ENCODE measurements at regions not wholly inside any gene's neighbourhood (a gene's known extent, or its start where the extent isn't known, plus 50 kb on each side); places are given as distances from the start of the nearest gene placed in this dataset.

GRCh38 chr1:42096554-42096953, 56.7 kb upstream of the GUCA2B start:
- in situ Hi-C loops (cut with HindIII; ENCODE audit: low pct_ligation_motif_present, low pct_unique_long_range_greater_than_20kb, low sequenced_read_pairs) = no loop called here
- DNase-seq = no peak

GRCh38 chr1:42089246-42089645, 64.0 kb upstream of the GUCA2B start:
- in situ Hi-C loops (cut with HindIII; ENCODE audit: low pct_ligation_motif_present, low pct_unique_long_range_greater_than_20kb, low sequenced_read_pairs) = no loop called here

DNA sequence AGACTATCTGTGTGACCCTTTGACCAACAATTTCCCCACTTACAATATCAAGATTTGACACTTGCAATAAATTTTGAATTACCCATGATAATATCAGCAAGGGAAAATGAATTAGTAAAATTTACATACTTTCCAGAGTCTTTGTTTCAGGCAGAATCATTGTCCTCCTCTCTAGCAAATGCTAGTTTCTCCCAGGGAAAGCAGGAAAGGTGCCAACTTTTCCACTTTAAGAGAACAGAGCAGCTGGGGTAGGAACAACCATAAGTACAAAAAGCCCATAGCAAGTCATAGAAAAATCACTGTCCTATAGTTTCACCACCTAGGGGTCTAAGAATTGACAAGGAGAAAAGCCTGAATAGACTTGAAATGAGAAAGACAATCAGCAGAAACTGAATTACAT, 67.1 kb upstream of the GUCA2B start:
- DNase-seq = no peak
- in situ Hi-C loops (cut with HindIII; ENCODE audit: low pct_ligation_motif_present, low pct_unique_long_range_greater_than_20kb, low sequenced_read_pairs) = no loop called here

More at GRCh38 chr1:42089246-42089645, 64.0 kb upstream of the GUCA2B start:
- DNase-seq = no peak

DNA sequence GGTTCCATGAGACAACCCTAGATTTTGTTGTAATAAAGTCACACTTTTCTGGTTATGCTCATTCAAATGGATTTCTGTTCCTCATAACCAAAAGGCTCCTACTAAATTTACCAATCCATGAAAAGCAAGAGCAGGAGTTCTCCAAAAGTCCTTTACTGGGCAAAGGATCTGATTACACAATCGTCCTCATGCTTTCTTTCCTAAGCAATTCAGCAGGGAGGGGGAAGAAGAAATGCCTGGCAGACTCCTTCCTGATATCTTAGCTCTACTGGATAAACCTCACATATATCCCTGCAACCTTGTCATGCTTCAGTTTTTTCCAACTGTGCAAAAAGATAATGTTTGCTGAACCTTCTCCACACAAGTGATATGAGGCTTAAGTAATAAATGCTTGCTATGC, 67.6 kb upstream of the GUCA2B start:
- in situ Hi-C loops (cut with HindIII; ENCODE audit: low pct_ligation_motif_present, low pct_unique_long_range_greater_than_20kb, low sequenced_read_pairs) = no loop called here
- no peak for DNase-seq

GRCh38 chr1:42081475-42081874, 71.7 kb upstream of the GUCA2B start:
- DNase-seq = no peak
- in situ Hi-C loops (cut with HindIII; ENCODE audit: low pct_ligation_motif_present, low pct_unique_long_range_greater_than_20kb, low sequenced_read_pairs) = no loop called here

DNA sequence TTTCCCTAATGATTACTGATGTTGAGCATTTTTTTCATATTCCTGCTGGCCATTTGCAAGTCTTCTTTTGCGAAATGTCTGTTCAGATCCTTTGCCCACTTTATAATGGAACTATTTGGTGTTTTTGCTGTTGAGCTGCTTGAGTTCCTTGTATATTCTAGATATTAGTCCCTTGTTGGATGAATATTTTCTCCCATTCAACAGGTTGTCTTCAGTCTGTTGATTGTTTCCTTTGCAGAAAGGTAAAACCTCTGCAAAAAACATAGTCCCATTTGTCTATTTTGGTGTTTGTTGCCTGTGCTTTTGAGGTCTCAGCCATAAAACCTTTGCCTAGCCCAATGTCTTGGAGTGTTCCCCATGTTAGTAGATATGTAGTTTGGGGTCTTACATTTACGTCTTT, 78.0 kb upstream of the GUCA2B start:
- in situ Hi-C loops (cut with HindIII; ENCODE audit: low pct_ligation_motif_present, low pct_unique_long_range_greater_than_20kb, low sequenced_read_pairs) = no loop called here
- DNase-seq = no peak

DNA sequence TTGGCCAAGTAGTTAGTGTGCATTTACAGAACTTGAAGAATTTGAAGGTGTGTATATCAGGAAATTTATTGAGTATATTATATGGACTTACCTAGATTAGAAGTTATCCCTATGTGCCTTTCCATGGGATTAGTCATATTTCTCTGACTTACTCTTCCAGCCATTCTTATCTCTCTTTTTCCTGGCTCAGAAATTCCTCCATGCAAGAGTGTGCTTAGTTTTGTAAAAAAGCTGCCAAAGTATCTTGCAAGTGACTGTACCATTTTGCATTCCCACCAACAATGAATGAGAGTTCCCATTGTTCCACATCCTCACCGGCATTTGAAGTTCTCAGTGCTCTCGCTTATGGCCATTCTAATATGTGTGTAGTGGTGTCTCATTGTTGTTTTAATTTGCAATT, 82.2 kb upstream of the GUCA2B start:
- in situ Hi-C loops (cut with HindIII; ENCODE audit: low pct_ligation_motif_present, low pct_unique_long_range_greater_than_20kb, low sequenced_read_pairs) = no loop called here
- DNase-seq = no peak

GRCh38 chr1:42057800-42058199, 95.4 kb upstream of the GUCA2B start:
- in situ Hi-C loops (cut with HindIII; ENCODE audit: low pct_ligation_motif_present, low pct_unique_long_range_greater_than_20kb, low sequenced_read_pairs) = no loop called here
- no peak for DNase-seq

DNA sequence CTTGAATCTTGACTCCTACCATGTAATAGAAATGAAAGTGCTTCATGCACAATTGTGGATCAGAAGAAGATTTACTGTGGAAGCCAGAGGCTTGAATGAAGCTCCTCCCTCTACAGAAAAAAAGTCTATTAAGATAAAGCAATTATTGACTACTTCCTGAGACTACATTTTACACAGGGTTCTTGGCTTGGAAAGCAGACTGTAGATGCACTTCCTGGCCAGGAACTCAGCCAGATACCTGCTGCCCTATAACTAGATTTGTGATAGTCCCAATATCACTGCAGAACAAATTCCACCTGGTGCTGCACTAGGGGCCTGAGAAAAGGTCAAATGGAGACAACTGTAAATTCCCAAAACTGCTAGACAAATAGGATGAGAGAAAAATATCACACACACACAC, 96.8 kb upstream of the GUCA2B start:
- in situ Hi-C loops (cut with HindIII; ENCODE audit: low pct_ligation_motif_present, low pct_unique_long_range_greater_than_20kb, low sequenced_read_pairs) = no loop called here
- DNase-seq = no peak

- in situ Hi-C loops (cut with HindIII; ENCODE audit: low pct_ligation_motif_present, low pct_unique_long_range_greater_than_20kb, low sequenced_read_pairs) = no loop called here
- no peak for DNase-seq
Observed at GRCh38 chr1:42055061-42055460, 98.1 kb upstream of the GUCA2B start.

GRCh38 chr1:42052072-42052699, 101.0 kb upstream of the GUCA2B start:
- DNase-seq = no peak
- in situ Hi-C loops (cut with HindIII; ENCODE audit: low pct_ligation_motif_present, low pct_unique_long_range_greater_than_20kb, low sequenced_read_pairs) = no loop called here

DNA sequence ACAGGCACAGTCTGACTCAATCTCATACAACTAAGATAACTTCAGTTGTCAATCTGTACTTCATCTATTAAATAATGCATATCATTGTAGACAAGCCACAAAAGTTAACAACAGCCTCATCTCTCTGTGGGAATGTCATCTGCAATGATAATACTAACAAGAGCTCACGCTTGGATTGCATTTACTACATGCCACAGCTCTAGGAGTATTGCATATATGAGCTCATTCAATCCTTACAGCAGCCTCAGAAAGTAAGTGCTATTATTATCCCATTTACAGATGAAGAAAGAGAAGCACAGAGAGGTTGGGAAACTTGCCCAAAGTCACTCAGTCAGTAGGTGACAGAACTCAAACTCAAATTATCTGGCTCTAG, 105.7 kb upstream of the GUCA2B start:
- DNase-seq = no peak
- in situ Hi-C loops (cut with HindIII; ENCODE audit: low pct_ligation_motif_present, low pct_unique_long_range_greater_than_20kb, low sequenced_read_pairs) = no loop called here

- DNase-seq = no peak
- in situ Hi-C loops (cut with HindIII; ENCODE audit: low pct_ligation_motif_present, low pct_unique_long_range_greater_than_20kb, low sequenced_read_pairs) = no loop called here
Observed at GRCh38 chr1:42046761-42047507, 106.3 kb upstream of the GUCA2B start.

DNA sequence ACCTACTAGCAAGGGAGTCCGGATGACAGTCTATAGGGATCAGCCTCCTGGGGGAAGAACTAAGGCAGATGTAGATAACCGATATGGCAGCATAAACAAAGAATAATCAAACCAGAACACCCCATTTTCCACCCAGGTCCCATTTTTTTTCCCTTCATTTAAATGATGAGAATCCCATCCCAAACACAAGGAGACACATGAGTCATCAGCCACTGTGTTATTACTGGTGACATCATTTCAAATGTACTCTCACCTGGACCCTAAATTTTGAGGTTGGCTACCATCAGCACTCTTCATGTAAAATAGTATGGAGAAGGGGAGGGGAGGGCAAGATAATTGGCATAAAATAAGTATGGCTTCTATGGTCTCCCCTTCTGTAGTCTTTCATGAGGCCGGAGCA, 108.9 kb upstream of the GUCA2B start:
- DNase-seq = no peak
- in situ Hi-C loops (cut with HindIII; ENCODE audit: low pct_ligation_motif_present, low pct_unique_long_range_greater_than_20kb, low sequenced_read_pairs) = no loop called here

GRCh38 chr1:42043811-42044210, 109.4 kb upstream of the GUCA2B start:
- in situ Hi-C loops (cut with HindIII; ENCODE audit: low pct_ligation_motif_present, low pct_unique_long_range_greater_than_20kb, low sequenced_read_pairs) = no loop called here
- DNase-seq = no peak

- no peak for DNase-seq
- in situ Hi-C loops (cut with HindIII; ENCODE audit: low pct_ligation_motif_present, low pct_unique_long_range_greater_than_20kb, low sequenced_read_pairs) = no loop called here
Observed at GRCh38 chr1:42043182-42043581, 110.0 kb upstream of the GUCA2B start.

- DNase-seq = no peak
- in situ Hi-C loops (cut with HindIII; ENCODE audit: low pct_ligation_motif_present, low pct_unique_long_range_greater_than_20kb, low sequenced_read_pairs) = no loop called here
Observed at GRCh38 chr1:42041031-42041430, 112.2 kb upstream of the GUCA2B start.

DNA sequence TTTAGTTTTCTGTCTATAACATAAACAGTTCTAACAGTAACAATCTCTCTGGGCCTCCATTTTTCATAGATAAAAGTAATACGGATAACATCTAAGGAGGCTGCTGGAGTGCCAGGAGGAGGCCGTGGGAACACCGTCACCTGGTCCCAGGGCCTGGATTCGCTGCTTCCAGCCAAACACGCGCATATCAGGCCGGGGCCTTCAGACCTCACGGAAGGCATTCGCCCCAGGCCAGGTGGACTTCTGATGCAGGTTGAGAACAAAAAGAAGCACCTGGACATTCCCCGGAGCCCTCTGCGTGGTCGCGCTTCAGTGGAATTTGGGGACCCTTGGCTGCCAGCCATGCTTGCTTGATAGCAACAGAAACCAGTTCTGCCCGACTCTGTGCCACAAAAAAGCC, 113.1 kb upstream of the GUCA2B start:
- in situ Hi-C loops (cut with HindIII; ENCODE audit: low pct_ligation_motif_present, low pct_unique_long_range_greater_than_20kb, low sequenced_read_pairs) = no loop called here

GRCh38 chr1:42038261-42038660, 114.9 kb upstream of the GUCA2B start:
- in situ Hi-C loops (cut with HindIII; ENCODE audit: low pct_ligation_motif_present, low pct_unique_long_range_greater_than_20kb, low sequenced_read_pairs) = no loop called here
- no peak for DNase-seq

More for the DNA sequence above, 113.1 kb upstream of the GUCA2B start:
- no peak for DNase-seq

DNA sequence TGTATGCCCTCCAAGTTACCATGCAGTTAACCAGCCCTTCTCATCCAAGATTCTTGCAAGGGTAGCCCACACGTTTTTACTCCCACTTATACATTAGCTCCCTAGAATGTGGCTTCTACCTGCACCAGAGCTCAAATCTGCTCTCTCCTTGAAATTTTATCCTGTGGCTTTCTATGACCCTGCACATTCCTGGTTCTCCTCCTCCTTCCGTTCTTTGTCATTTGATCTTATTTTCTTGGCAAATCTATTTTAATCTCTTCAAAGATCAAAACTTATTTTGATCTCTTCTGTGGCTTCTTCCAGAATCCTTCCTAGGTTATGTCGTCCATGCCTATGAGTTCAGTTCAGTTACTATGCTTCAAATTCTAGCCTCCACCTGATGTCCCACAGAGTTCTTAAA, 115.6 kb upstream of the GUCA2B start:
- no peak for DNase-seq
- in situ Hi-C loops (cut with HindIII; ENCODE audit: low pct_ligation_motif_present, low pct_unique_long_range_greater_than_20kb, low sequenced_read_pairs) = no loop called here
